ENCODE measurements at regions not wholly inside any gene's neighbourhood (a gene's known extent, or its start where the extent isn't known, plus 50 kb on each side); places are given as distances from the start of the nearest gene placed in this dataset.
"Not testable (repeated sequence)": the region's sequence is repeated elsewhere in the genome, so short reads cannot be mapped to it uniquely, and the experiment has no call there.

- ATAC-seq = no peak
- DNase-seq (ENCODE audit: low spot score) = no peak
- intact Hi-C loops (cut with DNase I) = no loop called here
Observed at GRCh38 chrX:94751611-94752010, 1077.6 kb downstream of the FAM133A start.

DNA sequence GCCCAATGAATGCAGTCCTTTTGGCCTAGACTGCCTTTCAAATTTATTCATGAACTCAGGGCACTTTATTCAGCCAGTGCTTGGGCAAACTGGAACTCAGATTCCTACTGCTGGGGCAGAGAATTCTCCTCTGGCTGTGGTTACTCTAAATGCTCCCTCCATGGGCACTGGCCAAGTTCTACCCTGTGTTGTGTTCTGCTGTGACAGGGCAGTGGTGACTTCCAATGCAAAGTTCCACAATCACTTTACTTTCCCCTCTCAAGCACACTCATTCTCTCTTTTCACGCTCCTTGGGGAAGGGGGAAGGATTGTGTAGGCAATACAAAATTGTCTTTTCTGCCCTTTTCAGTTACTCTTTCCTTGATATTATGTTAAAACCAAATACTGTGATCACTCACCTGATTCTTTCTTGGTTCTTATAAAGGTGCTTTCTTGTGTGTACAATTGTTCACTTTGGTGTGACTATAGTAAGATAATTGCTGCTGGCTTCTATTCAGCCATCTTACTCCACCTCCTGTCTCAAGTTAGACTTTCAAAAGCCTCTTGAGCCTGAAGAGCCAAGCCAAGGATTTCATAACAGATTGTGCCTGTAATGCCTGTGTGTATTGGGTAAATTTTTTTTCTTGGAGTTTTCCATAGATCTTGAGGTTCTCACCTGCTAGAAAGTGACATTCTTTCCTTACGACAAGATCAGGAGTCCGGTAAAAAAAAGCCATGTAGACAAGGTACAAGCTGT, 1078.6 kb downstream of the FAM133A start:
- intact Hi-C loops (cut with DNase I) = no loop called here
- no peak for DNase-seq (ENCODE audit: low spot score)
- ATAC-seq = no peak

GRCh38 chrX:94758130-94758529, 1084.1 kb downstream of the FAM133A start:
- ATAC-seq (no peak), DNase-seq (ENCODE audit: low spot score) (no peak)
- intact Hi-C loops (cut with DNase I) = no loop called here

GRCh38 chrX:94775640-94776039, 1101.6 kb downstream of the FAM133A start:
- no peak for DNase-seq (ENCODE audit: low spot score)
- intact Hi-C loops (cut with DNase I) = no loop called here

DNA sequence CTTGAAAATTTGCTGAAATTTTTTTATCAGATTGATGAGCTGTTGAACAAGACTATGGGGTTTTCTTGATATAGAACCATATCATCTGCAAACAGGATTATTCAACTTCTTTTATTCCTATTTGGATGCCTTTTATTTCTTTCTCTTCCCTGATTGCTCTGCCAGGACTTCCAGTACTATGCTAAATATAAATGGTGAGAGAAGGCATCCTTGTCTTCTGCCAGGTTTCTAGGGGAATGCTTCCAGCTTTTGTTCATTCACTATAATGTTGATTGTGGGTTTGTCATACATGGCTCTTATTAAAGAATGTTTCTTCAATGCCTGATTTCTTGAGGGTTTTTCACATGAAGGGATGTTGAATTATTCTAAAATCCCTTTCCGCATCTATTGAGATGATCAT, 1139.5 kb downstream of the FAM133A start:
- DNase-seq (ENCODE audit: low spot score) = no peak
- intact Hi-C loops (cut with DNase I) = no loop called here
- no peak for ATAC-seq

More at GRCh38 chrX:94775640-94776039, 1101.6 kb downstream of the FAM133A start:
- no peak for ATAC-seq

DNA sequence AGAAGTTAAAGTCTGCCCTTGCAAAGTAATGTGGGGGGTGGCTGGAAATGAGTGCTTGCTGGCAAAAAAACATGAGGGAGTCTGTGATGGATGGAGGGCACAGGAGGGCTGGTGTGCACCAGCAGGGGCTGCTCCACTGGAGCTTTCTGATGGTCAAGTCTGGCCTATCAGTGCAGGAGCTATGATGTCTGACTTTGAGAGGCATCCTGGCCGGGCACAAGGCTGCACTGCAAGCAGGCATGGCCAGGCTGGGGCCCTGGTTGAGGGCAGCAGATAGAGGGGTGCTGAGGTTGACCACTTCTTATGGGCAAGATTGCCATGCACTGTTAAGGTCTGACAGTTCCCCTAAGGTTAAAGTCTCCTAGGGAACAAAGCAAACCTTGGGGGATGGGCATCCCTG, 1140.2 kb downstream of the FAM133A start:
- no peak for DNase-seq (ENCODE audit: low spot score)
- intact Hi-C loops (cut with DNase I) = no loop called here
- no peak for ATAC-seq

DNA sequence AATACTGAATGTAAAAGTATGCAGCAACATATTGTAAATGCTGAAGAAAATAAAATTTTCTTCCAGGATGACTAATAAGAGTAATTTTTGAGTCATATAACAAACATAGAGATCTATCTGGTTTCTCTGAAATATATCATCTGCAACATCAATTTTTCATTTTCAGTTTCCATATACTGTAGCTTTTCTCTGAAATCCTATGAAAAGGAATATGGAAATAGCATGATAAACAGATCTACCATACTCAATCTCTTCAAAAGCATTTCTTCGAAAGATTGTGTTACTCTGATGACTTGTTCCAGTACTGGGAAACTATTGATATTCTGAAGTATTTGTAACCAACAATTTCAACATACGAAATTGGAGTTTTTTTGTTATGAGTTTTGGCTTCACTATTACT, 1156.7 kb downstream of the FAM133A start:
- no peak for ATAC-seq
- DNase-seq (ENCODE audit: low spot score) = no peak
- intact Hi-C loops (cut with DNase I) = loop anchor here (10.0 kb wide), 1 partner anchor 696 kb away; no protein-coding TSS in a partner anchor

- no peak for ATAC-seq
- intact Hi-C loops (cut with DNase I) = loop anchor here (10.0 kb wide), 1 partner anchor 697 kb away; no protein-coding TSS in a partner anchor
Observed at GRCh38 chrX:94831364-94831763, 1157.4 kb downstream of the FAM133A start.

DNA sequence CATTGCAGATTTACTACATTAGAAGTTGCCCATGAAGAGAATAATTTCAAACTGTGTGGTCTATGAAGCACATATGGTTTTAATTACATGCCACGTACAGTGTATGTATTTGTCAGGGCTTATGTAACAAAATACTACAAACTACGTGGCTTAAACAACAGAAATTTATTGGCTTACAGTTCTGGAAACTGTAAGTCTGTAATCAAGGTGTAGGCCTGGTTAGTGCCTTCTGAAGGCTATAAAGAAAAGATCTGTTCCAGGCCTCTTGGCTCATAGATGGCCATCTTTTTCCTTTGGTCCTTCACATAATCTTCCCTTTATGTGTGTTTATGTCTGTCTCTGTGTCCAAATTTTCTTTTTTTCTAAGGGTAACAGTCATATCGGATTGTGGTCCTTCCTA, 1160.2 kb downstream of the FAM133A start:
- DNase-seq (ENCODE audit: low spot score) = no peak
- no peak for ATAC-seq
- intact Hi-C loops (cut with DNase I) = loop anchor here (10.0 kb wide), 1 partner anchor 699 kb away; no protein-coding TSS in a partner anchor

More at GRCh38 chrX:94831364-94831763, 1157.4 kb downstream of the FAM133A start:
- no peak for DNase-seq (ENCODE audit: low spot score)

- intact Hi-C loops (cut with DNase I) = no loop called here
- no peak for DNase-seq (ENCODE audit: low spot score)
- no peak for ATAC-seq
Observed at GRCh38 chrX:94850811-94851210, 1176.8 kb downstream of the FAM133A start.

DNA sequence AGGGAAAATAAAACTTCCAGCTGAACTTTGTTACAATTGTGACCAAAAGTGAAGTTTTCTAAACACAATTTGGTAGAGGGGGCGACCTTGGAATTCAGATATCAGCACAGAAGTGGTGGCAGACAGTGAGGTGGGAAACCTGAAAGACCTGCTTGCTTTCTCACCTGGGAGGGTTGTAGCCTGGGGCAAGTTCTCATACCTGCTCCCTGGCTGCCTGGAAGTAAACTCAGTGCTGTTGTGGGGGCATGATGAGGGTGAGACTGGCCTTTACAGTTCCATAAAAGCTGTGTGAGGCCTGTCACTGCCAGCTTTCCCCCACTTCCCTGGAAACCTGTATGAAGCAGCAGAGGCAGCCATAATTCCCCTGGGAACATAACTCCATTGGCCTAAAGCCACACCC, 1180.2 kb downstream of the FAM133A start:
- DNase-seq (ENCODE audit: low spot score) = no peak
- intact Hi-C loops (cut with DNase I) = no loop called here
- ATAC-seq = no peak

GRCh38 chrX:94862470-94862869, 1188.5 kb downstream of the FAM133A start:
- intact Hi-C loops (cut with DNase I); DNase-seq (ENCODE audit: low spot score); ATAC-seq: not testable (repeated sequence)

DNA sequence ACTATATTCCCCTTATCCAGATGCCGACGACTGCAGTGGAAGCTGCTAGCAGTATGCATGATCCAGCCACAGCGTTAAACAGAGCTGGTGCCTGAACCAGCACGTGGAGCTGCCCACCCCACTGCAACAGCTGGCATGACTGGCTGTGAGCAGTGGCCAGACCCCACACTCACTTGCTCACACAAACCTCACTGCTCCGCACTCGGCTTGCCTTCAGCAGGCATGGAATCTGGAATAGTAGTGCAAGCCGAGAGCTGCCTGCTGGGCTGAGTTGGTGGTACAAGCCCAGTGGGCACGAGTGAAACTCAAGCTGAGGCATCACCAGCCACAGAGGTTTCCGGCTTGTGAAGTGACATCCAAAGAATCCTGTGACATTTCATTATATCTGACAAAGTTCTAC, 1197.6 kb downstream of the FAM133A start:
- intact Hi-C loops (cut with DNase I) = no loop called here
- no peak for ATAC-seq

DNA sequence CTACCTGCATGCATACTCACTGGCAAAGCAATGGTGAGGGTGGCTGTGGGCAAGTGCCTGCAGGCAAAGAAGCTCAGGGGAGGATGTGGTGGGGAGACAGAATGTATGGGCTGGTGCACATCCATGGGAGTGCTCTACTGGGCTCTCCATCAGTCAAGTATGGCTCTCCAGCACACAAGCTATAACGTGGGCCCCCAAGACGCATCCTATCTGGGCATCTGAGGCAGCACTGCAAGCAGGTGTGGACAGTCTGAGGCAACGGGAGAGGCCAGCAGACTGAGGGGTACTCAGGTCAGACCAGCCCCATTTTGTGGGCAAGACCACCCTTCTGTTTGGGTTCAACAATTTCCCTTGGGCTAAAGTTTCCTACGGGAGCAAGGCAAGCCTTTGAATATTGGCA, 1227.8 kb downstream of the FAM133A start:
- intact Hi-C loops (cut with DNase I) = no loop called here
- ATAC-seq (no peak), DNase-seq (ENCODE audit: low spot score) (no peak)

More for the DNA sequence above, 1197.6 kb downstream of the FAM133A start:
- no peak for DNase-seq (ENCODE audit: low spot score)

GRCh38 chrX:94908171-94908570, 1234.2 kb downstream of the FAM133A start:
- intact Hi-C loops (cut with DNase I) = no loop called here
- DNase-seq (ENCODE audit: low spot score) = no peak
- ATAC-seq = no peak

GRCh38 chrX:94908648-94909047, 1234.6 kb downstream of the FAM133A start:
- ATAC-seq (no peak), DNase-seq (ENCODE audit: low spot score) (no peak)
- intact Hi-C loops (cut with DNase I) = no loop called here

DNA sequence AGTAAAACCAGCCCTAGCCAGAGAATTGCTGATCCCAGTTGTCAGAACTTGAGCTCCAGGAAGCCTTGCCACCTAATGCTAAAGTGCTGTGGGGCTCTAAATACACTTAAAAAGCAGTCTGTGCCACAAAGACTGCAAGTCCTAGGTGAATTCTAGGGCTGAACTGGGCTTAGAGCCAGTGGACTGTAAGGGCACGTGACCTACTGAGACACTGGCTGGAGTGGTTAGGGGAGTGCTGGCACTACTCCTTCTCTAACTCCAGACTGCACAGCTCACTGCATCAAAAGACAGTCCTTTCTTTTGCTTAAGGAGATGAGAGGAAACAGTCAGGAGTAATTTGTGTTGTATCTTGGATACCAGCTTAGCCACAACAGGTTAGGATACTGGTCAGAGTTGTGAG, 1240.2 kb downstream of the FAM133A start:
- DNase-seq (ENCODE audit: low spot score) = no peak
- intact Hi-C loops (cut with DNase I) = no loop called here
- ATAC-seq = no peak

- intact Hi-C loops (cut with DNase I) = no loop called here
- DNase-seq (ENCODE audit: low spot score) = no peak
- no peak for ATAC-seq
Observed at GRCh38 chrX:94932278-94932965, 1258.4 kb downstream of the FAM133A start.

DNA sequence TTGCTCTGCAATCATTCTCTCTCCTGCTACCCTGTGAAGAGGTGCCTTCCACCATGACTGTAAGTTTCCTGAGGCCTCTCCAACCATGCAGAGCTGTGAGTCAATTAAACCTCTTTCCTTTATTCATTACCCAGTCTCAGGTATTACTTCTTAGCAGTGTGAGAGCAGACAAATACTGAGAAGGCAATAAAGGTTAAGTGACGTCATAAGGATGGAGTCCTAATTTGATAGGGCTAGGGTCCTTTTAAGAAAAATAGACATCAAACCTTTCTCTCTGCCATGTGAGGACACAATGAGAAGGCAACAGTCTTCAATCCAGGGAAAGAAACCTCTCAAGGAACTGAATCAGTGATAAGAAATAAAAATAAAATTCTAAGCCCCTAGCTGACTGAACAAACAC, 1262.7 kb downstream of the FAM133A start:
- DNase-seq (ENCODE audit: low spot score) = no peak
- no peak for ATAC-seq
- intact Hi-C loops (cut with DNase I) = no loop called here

DNA sequence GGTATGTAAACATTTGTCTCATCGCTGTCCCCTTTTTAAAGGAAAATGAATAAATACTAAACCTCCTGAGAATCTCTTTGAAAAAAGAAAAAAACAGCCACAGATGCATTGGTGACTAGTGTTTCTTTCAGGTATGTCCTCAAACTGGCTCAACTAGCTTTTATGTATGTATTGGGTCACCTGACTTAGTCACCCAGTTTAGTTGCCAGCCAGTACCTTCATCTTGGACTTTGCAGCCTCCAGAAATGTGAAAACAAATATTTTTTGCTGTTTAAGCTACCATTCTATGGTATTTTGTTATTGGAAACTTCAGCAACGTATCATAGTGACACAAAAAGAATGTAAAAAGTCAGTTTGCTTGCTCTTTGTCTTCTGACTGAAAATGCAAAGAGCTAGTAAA, 1263.5 kb downstream of the FAM133A start:
- DNase-seq (ENCODE audit: low spot score) (no peak), ATAC-seq (no peak)
- intact Hi-C loops (cut with DNase I) = no loop called here

Data from sciatic nerve (tissue), 2 donors.